B cell (primary cell): ENCODE measurements at regions not wholly inside any gene's neighbourhood (a gene's known extent, or its start where the extent isn't known, plus 50 kb on each side); places are given as distances from the start of the nearest gene placed in this dataset.

Experiments used
- ATAC-seq: fragments of 200-7000 bp; cut with Tn5 transposase; one replicate; pipeline ENCODE4 v1.10.0; 2021; ENCODE audit warnings: low read depth, mild to moderate bottlenecking, moderate number of reproducible peaks, moderate library complexity
- CTCF ChIA-PET: fragments of 350-600 bp; sonication (Branson Sonifier 250); formaldehyde crosslinking; loops from one replicate; lab custom pipeline; 2021; ENCODE audit warnings: antibody characterized with exemption, inconsistent platforms; lab: Charles Lee
- POLR2A ChIA-PET: fragments of 350-600 bp; sonication (Branson Sonifier 250); formaldehyde crosslinking; loops from one replicate; lab custom pipeline; 2021; ENCODE audit warnings: antibody characterized with exemption; lab: Charles Lee
- DNase-seq: peaks from one replicate; pipeline ENCODE4 v3.0.0; 2013
- H2AFZ ChIP-seq: 2 replicates; pipeline ENCODE4 v1.6.1; 2012; ENCODE audit warnings: mild to moderate bottlenecking, low read depth, low read length; ENCODE audit not compliant: insufficient read depth, poor library complexity, severe bottlenecking
- H3K27ac ChIP-seq, 2 donors: 1 replicate in 1 of 2; 2 replicates in 1 of 2; pipeline ENCODE4 v1.5.1; 2012 to 2013; ENCODE audit warnings: low read length in 2 of 2, mild to moderate bottlenecking in 2 of 2, moderate library complexity in 1 of 2
- H3K27me3 ChIP-seq, 4 experiments: fragments of 200-600 bp in 1 of 4; sonication (generic) in 1 of 4; replicated peaks in 1 of 4; 1 replicate in 2 of 4; 2 replicates in 2 of 4; pipeline versions ENCODE4 v1.6.1 to v1.7.0; 2013 to 2016; ENCODE audit warnings: low read length in 3 of 4, mild to moderate bottlenecking in 2 of 4, mixed read lengths in 1 of 4, moderate library complexity in 1 of 4; ENCODE audit not compliant: insufficient read depth in 4 of 4, control insufficient read depth in 3 of 4; ENCODE audit errors: control extremely low read depth in 1 of 4
- H3K36me3 ChIP-seq, 2 experiments: replicated peaks in 1 of 2; 1 replicate in 1 of 2; 2 replicates in 1 of 2; pipeline versions ENCODE4 v1.6.1 to v1.7.1; 2013; ENCODE audit warnings: low read length in 1 of 2; ENCODE audit not compliant: insufficient read depth in 2 of 2, control insufficient read depth in 1 of 2; ENCODE audit errors: control extremely low read depth in 1 of 2, extremely low read depth in 1 of 2
- H3K4me1 ChIP-seq, 2 donors: fragments of 200-600 bp in 1 of 2; sonication (generic) in 1 of 2; 1 replicate in 1 of 2; 2 replicates in 1 of 2; pipeline versions ENCODE4 v1.5.1 to v1.6.1; 2013 to 2017; ENCODE audit warnings: low read length in 2 of 2; ENCODE audit not compliant: control insufficient read depth in 2 of 2, insufficient read depth in 2 of 2
- H3K4me2 ChIP-seq: replicated peaks from 2 replicates; pipeline ENCODE3; 2012; ENCODE audit warnings: mild to moderate bottlenecking, low read depth, low read length; ENCODE audit not compliant: poor library complexity, severe bottlenecking
- H3K4me3 ChIP-seq, 5 experiments: fragments of 200-600 bp in 1 of 5; sonication (generic) in 1 of 5; 1 replicate in 3 of 5; 2 replicates in 2 of 5; pipeline versions ENCODE4 v1.5.1 to v1.7.0; 2011 to 2016; ENCODE audit warnings: low read length in 4 of 5, mild to moderate bottlenecking in 4 of 5, low read depth in 2 of 5, control low read depth in 1 of 5, moderate library complexity in 1 of 5; ENCODE audit not compliant: insufficient read depth in 1 of 5; ENCODE audit errors: control extremely low read depth in 1 of 5, extremely low read depth in 1 of 5
- H3K79me2 ChIP-seq: fragments of 200-600 bp; sonication (generic); one replicate; pipeline ENCODE4 v1.6.0; 2016; ENCODE audit warnings: low read length; ENCODE audit not compliant: control insufficient read depth, insufficient read depth
- H3K9ac ChIP-seq: fragments of 200-600 bp; sonication (generic); 2 replicates; pipeline ENCODE4 v1.6.1; 2017; ENCODE audit warnings: mild to moderate bottlenecking, low read length, moderate library complexity
- H3K9me3 ChIP-seq, 3 donors: one replicate each; pipeline versions ENCODE4 v1.6.1 to v1.7.1; 2013; ENCODE audit warnings: low read length in 2 of 3; ENCODE audit not compliant: control insufficient read depth in 2 of 3, insufficient read depth in 1 of 3; ENCODE audit errors: control extremely low read depth in 1 of 3
- H4K20me1 ChIP-seq: 2 replicates; pipeline ENCODE4 v1.6.0; 2012; ENCODE audit warnings: mild to moderate bottlenecking, low read length; ENCODE audit not compliant: insufficient read depth, control insufficient read depth, poor library complexity, severe bottlenecking
- H3K27ac Mint-ChIP-seq: one replicate; pipeline ENCODE4 v1.8.0; 2021; ENCODE audit warnings: mixed read lengths
- H3K27me3 Mint-ChIP-seq: one replicate; pipeline ENCODE4 v1.8.0; 2021; ENCODE audit warnings: mixed read lengths
- H3K4me1 Mint-ChIP-seq: one replicate; pipeline ENCODE4 v1.8.0; 2021; ENCODE audit warnings: mixed read lengths
- H3K4me3 Mint-ChIP-seq: one replicate; pipeline ENCODE4 v1.8.0; 2021; ENCODE audit warnings: mixed read lengths
- H3K9me3 Mint-ChIP-seq: one replicate; pipeline ENCODE4 v1.8.0; 2022; ENCODE audit warnings: mixed read lengths; ENCODE audit not compliant: insufficient read depth
- EZH2 ChIP-seq: IDR thresholded peaks from 2 replicates; pipeline ENCODE4 v1.6.1; 2012; ENCODE audit warnings: borderline replicate concordance, low read depth, mild to moderate bottlenecking, moderate library complexity, low read length; ENCODE audit not compliant: insufficient read depth, poor library complexity, severe bottlenecking
- WGBS: methylation state at CpG from one replicate; pipeline ENCODE4 v1.1.5; 2013; ENCODE audit warnings: missing lambda C conversion rate; ENCODE audit not compliant: insufficient coverage; 5-methylcytosine and 5-hydroxymethylcytosine counted together
- intact Hi-C: fragments of 100-400 bp; cut with micrococcal nuclease; formaldehyde crosslinking; loops from one replicate; pipeline ENCODE4 v1.10.0; 2022
- TF ChIP-seq, protein P1 (sequence below): fragments of 200-600 bp; IDR thresholded peaks from one replicate; pipeline ENCODE4 v1.8.0; 2022; ENCODE audit warnings: antibody characterized with exemption, mild to moderate bottlenecking

DNA sequence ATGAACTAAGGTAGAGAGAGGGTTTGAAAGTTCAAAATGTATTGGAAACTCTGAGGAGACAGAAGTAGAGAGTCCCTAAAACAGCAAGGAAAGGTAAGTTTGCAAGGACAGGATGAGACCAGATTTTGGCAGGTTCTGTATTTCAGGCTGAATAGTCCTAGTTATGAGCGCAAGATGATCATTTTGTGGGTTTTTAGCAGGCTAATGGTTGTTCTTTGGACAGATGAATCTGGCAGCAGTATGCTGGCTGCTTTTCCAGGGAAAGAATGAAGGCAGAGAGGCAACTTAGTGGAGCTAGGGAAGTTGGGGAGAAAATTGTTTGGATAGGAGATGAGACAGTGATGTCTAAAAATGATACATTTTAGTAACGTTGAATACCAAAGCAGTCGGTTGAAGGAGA, 243.5 kb upstream of the NRIP1 start:
- no peaks in the 10 kb centered on the region for H3K36me3 ChIP-seq
- H3K4me1 ChIP-seq = no peaks in the 10 kb centered on the region
- Mint-ChIP-seq H3K9me3 (no peaks in the 10 kb centered on the region), H3K27ac (no peak overlapping the region), H3K27me3 (peaks cover 4% of the 10 kb centered on the region), H3K4me1 (no peaks in the 10 kb centered on the region), H3K4me3 (no peak overlapping the region)
- intact Hi-C loops = no loop called here
- ChIA-PET CTCF (no interaction called here), POLR2A (no interaction called here)
- ATAC-seq (no peak), DNase-seq (no peak)
- no peak overlapping the region for H3K9ac ChIP-seq
- H3K4me3 ChIP-seq = no peak overlapping the region
- no peak overlapping the region for H3K27ac ChIP-seq
- 100% methylated on average over 3 of the region's 3 CpGs for WGBS
- no peak overlapping the region for H2AFZ ChIP-seq
- no peaks in the 10 kb centered on the region for H3K79me2 ChIP-seq
- no peak for TF ChIP-seq EZH2
- TF ChIP-seq, protein P1, sequence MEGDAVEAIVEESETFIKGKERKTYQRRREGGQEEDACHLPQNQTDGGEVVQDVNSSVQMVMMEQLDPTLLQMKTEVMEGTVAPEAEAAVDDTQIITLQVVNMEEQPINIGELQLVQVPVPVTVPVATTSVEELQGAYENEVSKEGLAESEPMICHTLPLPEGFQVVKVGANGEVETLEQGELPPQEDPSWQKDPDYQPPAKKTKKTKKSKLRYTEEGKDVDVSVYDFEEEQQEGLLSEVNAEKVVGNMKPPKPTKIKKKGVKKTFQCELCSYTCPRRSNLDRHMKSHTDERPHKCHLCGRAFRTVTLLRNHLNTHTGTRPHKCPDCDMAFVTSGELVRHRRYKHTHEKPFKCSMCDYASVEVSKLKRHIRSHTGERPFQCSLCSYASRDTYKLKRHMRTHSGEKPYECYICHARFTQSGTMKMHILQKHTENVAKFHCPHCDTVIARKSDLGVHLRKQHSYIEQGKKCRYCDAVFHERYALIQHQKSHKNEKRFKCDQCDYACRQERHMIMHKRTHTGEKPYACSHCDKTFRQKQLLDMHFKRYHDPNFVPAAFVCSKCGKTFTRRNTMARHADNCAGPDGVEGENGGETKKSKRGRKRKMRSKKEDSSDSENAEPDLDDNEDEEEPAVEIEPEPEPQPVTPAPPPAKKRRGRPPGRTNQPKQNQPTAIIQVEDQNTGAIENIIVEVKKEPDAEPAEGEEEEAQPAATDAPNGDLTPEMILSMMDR = no peak
- H3K4me2 ChIP-seq = no peak overlapping the region
- peaks cover 0 to 1% (median 0%) of the 10 kb centered on the region in 3 donors for H3K9me3 ChIP-seq
- H3K27me3 ChIP-seq = no peaks in the 10 kb centered on the region
- no peaks in the 10 kb centered on the region for H4K20me1 ChIP-seq

DNA sequence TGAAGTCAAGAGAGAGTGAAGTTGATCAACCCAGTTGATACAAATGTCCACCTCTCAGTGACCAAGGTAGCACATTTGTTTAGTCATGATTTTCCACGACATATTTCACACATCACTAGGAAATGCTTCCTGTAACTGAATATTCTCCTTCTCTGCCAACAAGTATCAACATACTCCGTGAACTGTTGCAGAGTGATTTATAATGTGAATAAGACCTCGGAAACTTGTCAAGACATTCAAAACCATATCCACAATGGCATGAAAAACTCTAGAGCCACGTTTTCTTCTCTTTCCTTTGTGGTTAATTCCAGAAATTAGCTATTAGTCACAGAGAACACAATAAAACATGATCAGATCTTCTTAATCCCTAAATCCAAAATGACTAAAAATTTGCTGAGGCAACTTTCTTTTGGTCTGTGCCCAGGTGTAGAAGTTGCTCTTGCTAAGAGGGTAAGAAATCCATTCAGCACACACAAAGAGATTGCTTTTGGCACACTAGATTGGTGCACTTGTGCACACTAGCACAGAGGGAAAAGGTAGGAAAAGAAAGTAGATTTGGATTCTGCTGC, 244.3 kb upstream of the NRIP1 start:
- H2AFZ ChIP-seq = no peak overlapping the region
- no peak for ATAC-seq
- H3K4me2 ChIP-seq = no peak overlapping the region
- H3K79me2 ChIP-seq = no peaks in the 10 kb centered on the region
- H3K9ac ChIP-seq = no peak overlapping the region
- H3K27ac ChIP-seq = no peak overlapping the region
- no peak overlapping the region for H3K4me3 Mint-ChIP-seq
- no peaks in the 10 kb centered on the region for H3K36me3 ChIP-seq
- no peak for DNase-seq
- ChIA-PET CTCF (no interaction called here), POLR2A (no interaction called here)
- intact Hi-C loops = no loop called here
- H3K4me1 Mint-ChIP-seq = no peaks in the 10 kb centered on the region
- no peaks in the 10 kb centered on the region for H3K4me1 ChIP-seq
- no CpG with 5 or more reads among the region's 4 CpGs for WGBS
- no peak for TF ChIP-seq EZH2
- TF ChIP-seq, protein P1 = no peak
- H3K27me3 Mint-ChIP-seq = peaks cover 4% of the 10 kb centered on the region
- H3K9me3 Mint-ChIP-seq = no peaks in the 10 kb centered on the region
- H3K27ac Mint-ChIP-seq = no peak overlapping the region
- no peaks in the 10 kb centered on the region for H4K20me1 ChIP-seq
- no peaks in the 10 kb centered on the region for H3K27me3 ChIP-seq
- peaks cover 0 to 1% (median 0%) of the 10 kb centered on the region in 3 donors for H3K9me3 ChIP-seq
- H3K4me3 ChIP-seq = no peak overlapping the region
